ENCODE measurements at regions not wholly inside any gene's neighbourhood (a gene's known extent, or its start where the extent isn't known, plus 50 kb on each side); places are given as distances from the start of the nearest gene placed in this dataset.

GRCh38 chr2:162915858-162916257 lies 77.3 kb upstream of the KCNH7 start:
- 79 to 83% methylated on average over 8 of the region's 8 CpGs for WGBS, 2 donors
- no peak for TF ChIP-seq CTCF (IDR thresholded peaks at IDR 0.05)
- TF ChIP-seq POLR2A (IDR thresholded peaks at IDR 0.05): no peak
- no peak for ATAC-seq

GRCh38 chr2:162914161-162914560 lies 75.6 kb upstream of the KCNH7 start:
- Histone ChIP-seq H3K4me3 (no peak overlapping the region), H3K9me3 (no peaks in the 10 kb centered on the region), H3K27ac (no peak overlapping the region), H3K27me3 (no peaks in the 10 kb centered on the region), H3K36me3 (replicated peaks in 1 of 2; ENCODE audit: insufficient read depth in 1 of 2, low read depth in 2 of 2) (no peaks in the 10 kb centered on the region), H3K4me1 (no peaks in the 10 kb centered on the region)
- TF ChIP-seq CTCF (IDR thresholded peaks at IDR 0.05) (no peak), POLR2A (IDR thresholded peaks at IDR 0.05) (no peak)
- 85 to 91% methylated on average over 2 of the region's 2 CpGs for WGBS, 2 donors
- intact Hi-C loops (cut with DNase I): no loop called here
- DNase-seq (no peak), ATAC-seq (no peak)

More at GRCh38 chr2:162915858-162916257, 77.3 kb upstream of the KCNH7 start:
- Histone ChIP-seq H3K4me1 (no peaks in the 10 kb centered on the region), H3K27me3 (no peaks in the 10 kb centered on the region), H3K9me3 (no peaks in the 10 kb centered on the region), H3K27ac (no peak overlapping the region), H3K4me3 (no peak overlapping the region), H3K36me3 (replicated peaks in 1 of 2; ENCODE audit: insufficient read depth in 1 of 2, low read depth in 2 of 2) (no peaks in the 10 kb centered on the region)
- intact Hi-C loops (cut with DNase I): no loop called here
- DNase-seq: no peak

- H3K4me3 ChIP-seq: no peak overlapping the region
- no peak overlapping the region for H3K27ac ChIP-seq
- H3K27me3 ChIP-seq: no peaks in the 10 kb centered on the region
- DNase-seq (no peak), ATAC-seq (no peak)
- H3K36me3 ChIP-seq (replicated peaks in 1 of 2; ENCODE audit: insufficient read depth in 1 of 2, low read depth in 2 of 2): no peaks in the 10 kb centered on the region
- no peaks in the 10 kb centered on the region for H3K9me3 ChIP-seq
- WGBS, 2 donors: 66 to 87% methylated on average over 2 of the region's 2 CpGs
- no peak for TF ChIP-seq POLR2A (IDR thresholded peaks at IDR 0.05)
- no peak for TF ChIP-seq CTCF (IDR thresholded peaks at IDR 0.05)
- intact Hi-C loops (cut with DNase I): no loop called here
- no peaks in the 10 kb centered on the region for H3K4me1 ChIP-seq
Observed at GRCh38 chr2:162912787-162913186, 74.2 kb upstream of the KCNH7 start.

- intact Hi-C loops (cut with DNase I): no loop called here
- TF ChIP-seq CTCF (IDR thresholded peaks at IDR 0.05): no peak
- no peak for TF ChIP-seq POLR2A (IDR thresholded peaks at IDR 0.05)
- H3K4me1 ChIP-seq: no peaks in the 10 kb centered on the region
Observed at GRCh38 chr2:162908567-162908966, 70.0 kb upstream of the KCNH7 start.

GRCh38 chr2:162890690-162891311 lies 52.2 kb upstream of the KCNH7 start:
- H3K4me3 ChIP-seq: no peak overlapping the region
- H3K27ac ChIP-seq: no peak overlapping the region
- 18 to 20% methylated on average over 4 of the region's 4 CpGs for WGBS, 2 donors
- intact Hi-C loops (cut with DNase I): no loop called here
- no peaks in the 10 kb centered on the region for H3K36me3 ChIP-seq (replicated peaks in 1 of 2; ENCODE audit: insufficient read depth in 1 of 2, low read depth in 2 of 2)
- no peaks in the 10 kb centered on the region for H3K4me1 ChIP-seq
- peak; percentile 74 for ATAC-seq
- peak; percentile 30 to 39 (median 35) for DNase-seq
- no peaks in the 10 kb centered on the region for H3K27me3 ChIP-seq
- H3K9me3 ChIP-seq: no peaks in the 10 kb centered on the region
- TF ChIP-seq CTCF (IDR thresholded peaks at IDR 0.05): peak; percentile 38 to 77 (median 67)
- no peak for TF ChIP-seq POLR2A (IDR thresholded peaks at IDR 0.05)

More at GRCh38 chr2:162908567-162908966, 70.0 kb upstream of the KCNH7 start:
- no peaks in the 10 kb centered on the region for H3K9me3 ChIP-seq
- H3K36me3 ChIP-seq (replicated peaks in 1 of 2; ENCODE audit: insufficient read depth in 1 of 2, low read depth in 2 of 2): no peaks in the 10 kb centered on the region
- 60 to 69% methylated on average over 2 of the region's 2 CpGs for WGBS, 2 donors
- ATAC-seq: no peak
- no peak overlapping the region for H3K27ac ChIP-seq
- no peaks in the 10 kb centered on the region for H3K27me3 ChIP-seq
- H3K4me3 ChIP-seq: no peak overlapping the region
- DNase-seq: no peak

All from body of pancreas (tissue), 4 donors.